H9 (cell line): ENCODE measurements at regions not wholly inside any gene's neighbourhood (a gene's known extent, or its start where the extent isn't known, plus 50 kb on each side); places are given as distances from the start of the nearest gene placed in this dataset.

Source experiments
- DNase-seq: peaks from one replicate; pipeline ENCODE4 v3.0.0-alpha.2; 2017
- H2AFZ ChIP-seq: one replicate; pipeline ENCODE4 v1.6.1; 2013; ENCODE audit warnings: mild to moderate bottlenecking, low read length, control low read depth, moderate library complexity
- H2AK5ac ChIP-seq: 2 replicates; pipeline ENCODE4 v1.6.1; 2013; ENCODE audit warnings: low read length, control low read depth, mixed read lengths; ENCODE audit not compliant: insufficient read length
- H2BK120ac ChIP-seq: one replicate; pipeline ENCODE4 v1.6.1; 2013; ENCODE audit warnings: low read depth, mild to moderate bottlenecking, low read length, control low read depth, inconsistent platforms; ENCODE audit not compliant: poor library complexity, severe bottlenecking
- H2BK12ac ChIP-seq: 2 replicates; pipeline ENCODE4 v1.6.1; 2013; ENCODE audit warnings: low read length, control low read depth, mixed read lengths, low read depth; ENCODE audit not compliant: insufficient read length
- H2BK15ac ChIP-seq: 2 replicates; pipeline ENCODE4 v1.6.1; 2013; ENCODE audit warnings: low read depth, low read length, control low read depth
- H2BK20ac ChIP-seq: one replicate; pipeline ENCODE4 v1.6.1; 2013; ENCODE audit warnings: low read depth, mild to moderate bottlenecking, low read length, control low read depth, inconsistent platforms; ENCODE audit not compliant: poor library complexity, severe bottlenecking
- H2BK5ac ChIP-seq: 2 replicates; pipeline ENCODE4 v1.6.1; 2013; ENCODE audit warnings: low read length, control low read depth, mixed read lengths; ENCODE audit not compliant: insufficient read length
- H3K14ac ChIP-seq: 2 replicates; pipeline ENCODE4 v1.6.1; 2013; ENCODE audit warnings: low read length, control low read depth; ENCODE audit not compliant: insufficient read depth
- H3K18ac ChIP-seq: 2 replicates; pipeline ENCODE4 v1.6.1; 2013; ENCODE audit warnings: low read depth, mild to moderate bottlenecking, mixed read lengths, low read length, control low read depth; ENCODE audit not compliant: insufficient read length
- H3K23ac ChIP-seq: 2 replicates; pipeline ENCODE4 v1.6.1; 2013; ENCODE audit warnings: low read length, control low read depth, mixed read lengths, low read depth; ENCODE audit not compliant: insufficient read length
- H3K23me2 ChIP-seq: 2 replicates; pipeline ENCODE4 v1.6.1; 2013; ENCODE audit warnings: low read depth, mild to moderate bottlenecking, mixed read lengths, low read length, control low read depth; ENCODE audit not compliant: insufficient read length, poor library complexity, severe bottlenecking
- H3K27ac ChIP-seq: 2 replicates; pipeline ENCODE4 v1.5.1; 2013; ENCODE audit warnings: low read length, control low read depth, mixed read lengths, low read depth; ENCODE audit not compliant: insufficient read length
- H3K27me3 ChIP-seq: 2 replicates; pipeline ENCODE4 v1.6.1; 2013; ENCODE audit warnings: low read length, control low read depth, inconsistent platforms; ENCODE audit not compliant: insufficient read depth
- H3K4ac ChIP-seq: 2 replicates; pipeline ENCODE4 v1.6.1; 2013; ENCODE audit warnings: low read depth, mild to moderate bottlenecking, control low read depth, inconsistent platforms, low read length, moderate library complexity
- H3K4me1 ChIP-seq: 2 replicates; pipeline ENCODE4 v1.6.1; 2013; ENCODE audit warnings: low read length, control low read depth, inconsistent platforms; ENCODE audit not compliant: insufficient read depth
- H3K4me2 ChIP-seq: 2 replicates; pipeline ENCODE4 v1.6.1; 2013; ENCODE audit warnings: low read length, control low read depth, mixed read lengths; ENCODE audit not compliant: insufficient read length, insufficient read depth
- H3K56ac ChIP-seq: 2 replicates; pipeline ENCODE4 v1.6.1; 2013; ENCODE audit warnings: low read depth, mild to moderate bottlenecking, mixed read lengths, low read length, control low read depth; ENCODE audit not compliant: insufficient read length
- H3K79me1 ChIP-seq: 2 replicates; pipeline ENCODE4 v1.6.1; 2013; ENCODE audit warnings: low read depth, mild to moderate bottlenecking, moderate library complexity, low read length, control low read depth, inconsistent platforms; ENCODE audit not compliant: insufficient read depth, poor library complexity, severe bottlenecking
- H3K79me2 ChIP-seq: 2 replicates; pipeline ENCODE4 v1.6.1; 2013; ENCODE audit warnings: low read length, control low read depth, inconsistent platforms; ENCODE audit not compliant: insufficient read depth
- H3K9ac ChIP-seq: 2 replicates; pipeline ENCODE4 v1.6.1; 2013; ENCODE audit warnings: low read length, control low read depth, mixed read lengths; ENCODE audit not compliant: insufficient read length; ENCODE audit errors: extremely low read depth
- H3K9me3 ChIP-seq: one replicate; pipeline ENCODE4 v1.6.1; 2013; ENCODE audit warnings: low read depth, low read length, inconsistent platforms; ENCODE audit not compliant: control insufficient read depth
- H3T11ph ChIP-seq: one replicate; pipeline ENCODE4 v1.6.1; 2013; ENCODE audit warnings: mild to moderate bottlenecking, low read length, control low read depth, inconsistent platforms
- H4K20me1 ChIP-seq: one replicate; pipeline ENCODE4 v1.6.1; 2013; ENCODE audit not compliant: control insufficient read depth, insufficient read length, insufficient read depth
- H4K5ac ChIP-seq: 2 replicates; pipeline ENCODE4 v1.6.1; 2013; ENCODE audit warnings: low read depth, mild to moderate bottlenecking, mixed read lengths, low read length, control low read depth; ENCODE audit not compliant: insufficient read length
- H4K8ac ChIP-seq: replicated peaks from 2 replicates; pipeline ENCODE4 v1.6.1; 2013; ENCODE audit warnings: low read length, control low read depth, mixed read lengths, low read depth; ENCODE audit not compliant: insufficient read length
- H4K91ac ChIP-seq: 2 replicates; pipeline ENCODE4 v1.6.1; 2013; ENCODE audit warnings: low read depth, mild to moderate bottlenecking, moderate library complexity, mixed read lengths, low read length, control low read depth; ENCODE audit not compliant: insufficient read length
- H3K27ac Mint-ChIP-seq, 3 experiments: 2 replicates in 2 of 3; 3 replicates in 1 of 3; pipeline ENCODE4 v1.8.0; 2020 to 2021; ENCODE audit warnings: mixed read lengths in 3 of 3, mild to moderate bottlenecking in 1 of 3, moderate library complexity in 1 of 3
- H3K27me3 Mint-ChIP-seq: 2 replicates; pipeline ENCODE4 v1.8.0; 2021; ENCODE audit warnings: low read depth, mild to moderate bottlenecking, moderate library complexity, mixed read lengths
- H3K36me3 Mint-ChIP-seq, 3 experiments: 2 replicates in 2 of 3; 3 replicates in 1 of 3; pipeline ENCODE4 v1.8.0; 2020 to 2021; ENCODE audit warnings: low read depth in 3 of 3, mixed read lengths in 3 of 3; ENCODE audit not compliant: insufficient read depth in 1 of 3
- H3K4me1 Mint-ChIP-seq, 2 experiments: 2 replicates each; pipeline ENCODE4 v1.8.0; 2020; ENCODE audit warnings: mixed read lengths in 2 of 2
- H3K4me3 Mint-ChIP-seq, 2 experiments: 2 replicates in 1 of 2; 3 replicates in 1 of 2; pipeline ENCODE4 v1.8.0; 2020 to 2021; ENCODE audit warnings: mild to moderate bottlenecking in 2 of 2, mixed read lengths in 2 of 2, moderate library complexity in 1 of 2
- H3K9me3 Mint-ChIP-seq, 2 experiments: 2 replicates in 1 of 2; 3 replicates in 1 of 2; pipeline ENCODE4 v1.8.0; 2020; ENCODE audit warnings: mild to moderate bottlenecking in 2 of 2, mixed read lengths in 2 of 2, moderate library complexity in 1 of 2
- WGBS: extraction: QIAGEN DNeasy Blood & Tissue Kit; methylation state at CpG from one replicate; pipeline ENCODE4 v1.1.7; 2013; ENCODE audit warnings: missing lambda C conversion rate, low lambda C conversion rate, mixed read lengths; ENCODE audit not compliant: insufficient read length; ENCODE audit errors: extremely low coverage; 5-methylcytosine and 5-hydroxymethylcytosine counted together
- TF ChIP-seq, protein P1 (sequence below): fragments of 200-600 bp; sonication (generic); conservative IDR thresholded peaks from 3 replicates; pipeline ENCODE4 v1.8.0; 2021; ENCODE audit warnings: antibody characterized with exemption, mild to moderate bottlenecking

DNA sequence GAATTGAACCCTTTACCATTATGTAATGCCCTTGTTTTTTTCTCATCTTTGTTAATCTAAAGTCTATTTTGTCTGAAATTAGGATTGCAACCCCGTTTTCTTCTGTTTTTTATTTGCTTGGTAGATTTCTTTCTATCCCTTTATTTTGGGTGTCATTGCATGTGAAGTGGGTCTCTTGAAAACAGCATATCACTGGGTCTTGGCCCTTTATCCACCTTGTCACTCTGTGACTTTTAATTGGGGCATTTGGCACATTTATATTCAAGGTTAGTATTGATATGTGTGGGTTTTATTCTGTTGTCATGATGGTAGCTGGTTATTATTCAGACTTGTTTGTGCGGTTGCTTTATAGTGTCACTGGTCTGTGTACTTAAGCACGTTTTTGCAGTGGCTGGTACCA is 117.4 kb upstream of the MARCHF11 start:
- H2BK20ac ChIP-seq: no peak overlapping the region
- no peak overlapping the region for H4K91ac ChIP-seq
- H2AFZ ChIP-seq: no peak overlapping the region
- H3K9me3 Mint-ChIP-seq: peaks cover 16 to 25% of the 10 kb centered on the region in 2 experiments
- no peak overlapping the region for H2BK5ac ChIP-seq
- no peak overlapping the region for H3K14ac ChIP-seq
- H4K8ac ChIP-seq: no peak overlapping the region
- H2AK5ac ChIP-seq: no peak overlapping the region
- no peaks in the 10 kb centered on the region for H3K27me3 ChIP-seq
- no peaks in the 10 kb centered on the region for H3K27me3 Mint-ChIP-seq
- H3K23ac ChIP-seq: no peak overlapping the region
- H3K56ac ChIP-seq: no peak overlapping the region
- H3K18ac ChIP-seq: no peak overlapping the region
- H3K23me2 ChIP-seq: no peaks in the 10 kb centered on the region
- no peak overlapping the region for H3K4ac ChIP-seq
- H3K4me1 Mint-ChIP-seq: no peaks in the 10 kb centered on the region
- no peaks in the 10 kb centered on the region for H3K4me1 ChIP-seq
- no peak overlapping the region for H3K9ac ChIP-seq
- H3K9me3 ChIP-seq: no peaks in the 10 kb centered on the region
- no peak overlapping the region for H3K27ac ChIP-seq
- WGBS: no CpG with 5 or more reads among the region's 3 CpGs
- no peak overlapping the region for H2BK15ac ChIP-seq
- H3K36me3 Mint-ChIP-seq: peaks cover 0 to 14% (median 10%) of the 10 kb centered on the region in 3 experiments; a peak in 4 of 7 replicates
- H3K79me2 ChIP-seq: no peaks in the 10 kb centered on the region
- no peak overlapping the region for H2BK12ac ChIP-seq
- H4K5ac ChIP-seq: no peak overlapping the region
- H3K4me2 ChIP-seq: no peak overlapping the region
- DNase-seq: no peak
- no peak overlapping the region for H3K27ac Mint-ChIP-seq
- no peaks in the 10 kb centered on the region for H4K20me1 ChIP-seq
- no peak overlapping the region for H2BK120ac ChIP-seq
- no peak overlapping the region for H3K4me3 Mint-ChIP-seq
- H3K79me1 ChIP-seq: no peaks in the 10 kb centered on the region
- H3T11ph ChIP-seq: no peak overlapping the region
- TF ChIP-seq, protein P1, sequence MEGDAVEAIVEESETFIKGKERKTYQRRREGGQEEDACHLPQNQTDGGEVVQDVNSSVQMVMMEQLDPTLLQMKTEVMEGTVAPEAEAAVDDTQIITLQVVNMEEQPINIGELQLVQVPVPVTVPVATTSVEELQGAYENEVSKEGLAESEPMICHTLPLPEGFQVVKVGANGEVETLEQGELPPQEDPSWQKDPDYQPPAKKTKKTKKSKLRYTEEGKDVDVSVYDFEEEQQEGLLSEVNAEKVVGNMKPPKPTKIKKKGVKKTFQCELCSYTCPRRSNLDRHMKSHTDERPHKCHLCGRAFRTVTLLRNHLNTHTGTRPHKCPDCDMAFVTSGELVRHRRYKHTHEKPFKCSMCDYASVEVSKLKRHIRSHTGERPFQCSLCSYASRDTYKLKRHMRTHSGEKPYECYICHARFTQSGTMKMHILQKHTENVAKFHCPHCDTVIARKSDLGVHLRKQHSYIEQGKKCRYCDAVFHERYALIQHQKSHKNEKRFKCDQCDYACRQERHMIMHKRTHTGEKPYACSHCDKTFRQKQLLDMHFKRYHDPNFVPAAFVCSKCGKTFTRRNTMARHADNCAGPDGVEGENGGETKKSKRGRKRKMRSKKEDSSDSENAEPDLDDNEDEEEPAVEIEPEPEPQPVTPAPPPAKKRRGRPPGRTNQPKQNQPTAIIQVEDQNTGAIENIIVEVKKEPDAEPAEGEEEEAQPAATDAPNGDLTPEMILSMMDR: no peak
